HG02798 (cell line): ENCODE measurements at regions not wholly inside any gene's neighbourhood (a gene's known extent, or its start where the extent isn't known, plus 50 kb on each side); places are given as distances from the start of the nearest gene placed in this dataset.
"Not testable (repeated sequence)": the region's sequence is repeated elsewhere in the genome, so short reads cannot be mapped to it uniquely, and the experiment has no call there.

Experiments
- ATAC-seq: cut with Tn5 transposase; IDR thresholded peaks from one replicate; pipeline ENCODE4 v1.9.1; 2021; ENCODE audit warnings: mild to moderate bottlenecking; ENCODE audit not compliant: unreplicated experiment, poor library complexity

DNA sequence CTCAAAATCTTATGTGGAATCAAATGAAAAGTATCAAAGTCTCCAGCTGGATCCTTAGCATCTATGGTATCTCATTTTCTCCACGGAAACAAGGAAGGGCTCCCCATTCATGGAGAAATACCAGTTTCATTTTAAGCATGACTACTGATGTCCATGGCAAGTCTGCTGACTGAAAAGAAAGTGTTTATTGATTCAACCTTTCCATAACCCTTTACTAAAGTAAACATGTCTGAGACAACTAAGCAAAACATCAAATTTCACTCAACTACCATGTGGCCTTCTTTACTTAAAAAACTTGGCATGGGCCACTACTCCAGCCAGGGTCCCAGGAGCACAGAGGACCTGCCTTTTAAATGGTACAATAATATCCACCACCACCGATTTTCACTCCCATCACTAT, 928.0 kb upstream of the SOX9 start:
- no peak for ATAC-seq

DNA sequence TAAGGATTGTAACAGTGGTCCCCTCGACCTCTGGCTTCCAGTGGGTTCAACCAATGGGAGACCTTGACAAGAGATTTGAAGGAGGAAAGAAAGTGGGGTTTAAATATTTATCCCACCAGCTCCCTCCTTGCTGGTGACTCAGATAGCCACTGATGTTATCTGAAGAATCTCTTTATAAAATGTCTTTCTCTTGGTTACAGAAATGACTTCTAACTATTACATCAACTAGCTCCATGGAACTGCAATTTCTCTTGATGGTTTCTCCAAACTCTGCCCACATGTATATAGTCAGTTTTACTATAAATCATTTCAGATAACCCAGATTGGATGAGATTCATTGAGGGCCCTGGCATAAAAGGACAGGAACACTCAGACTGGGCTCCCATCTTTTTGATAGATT, 920.2 kb upstream of the SOX9 start:
- no peak for ATAC-seq

- ATAC-seq = no peak
These were observed 919.2 kb upstream of the SOX9 start for GRCh38 chr17:71201639-71202038.

- ATAC-seq = no peak
These were observed 918.4 kb upstream of the SOX9 start for GRCh38 chr17:71202449-71202848.

DNA sequence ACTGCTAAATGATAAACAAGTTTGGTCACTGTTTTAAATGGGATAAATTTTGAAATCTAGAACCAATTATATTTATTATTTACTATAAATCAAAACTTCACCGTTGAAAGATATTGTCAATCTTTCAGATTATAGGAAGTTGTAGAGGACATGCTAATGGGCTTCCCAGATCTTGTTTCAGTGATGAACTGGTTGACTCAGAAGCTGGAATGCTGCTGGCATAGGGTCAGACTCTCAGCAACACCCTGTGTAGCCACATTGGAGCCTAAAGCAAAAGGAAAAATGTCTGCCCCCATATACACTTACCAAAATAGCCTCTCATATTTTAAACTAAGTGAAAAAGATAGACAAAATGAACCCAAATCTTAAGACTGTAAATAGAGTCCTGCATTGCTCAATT, 916.9 kb upstream of the SOX9 start:
- no peak for ATAC-seq

DNA sequence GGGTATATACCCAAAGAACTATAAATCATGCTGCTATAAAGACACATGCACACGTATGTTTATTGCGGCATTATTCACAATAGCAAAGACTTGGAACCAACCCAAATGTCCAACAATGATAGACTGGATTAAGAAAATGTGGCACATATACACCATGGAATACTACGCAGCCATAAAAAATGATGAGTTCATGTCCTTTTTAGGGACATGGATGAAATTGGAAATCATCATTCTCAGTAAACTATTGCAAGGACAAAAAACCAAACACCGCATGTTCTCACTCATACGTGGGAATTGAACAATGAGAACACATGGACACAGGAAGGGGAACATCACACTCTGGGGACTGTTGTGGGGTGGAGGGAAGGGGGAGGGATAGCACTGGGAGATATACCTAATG, 914.9 kb upstream of the SOX9 start:
- ATAC-seq = not testable (repeated sequence)

- ATAC-seq = no peak
These were observed 912.6 kb upstream of the SOX9 start for GRCh38 chr17:71208111-71208704.

GRCh38 chr17:71213936-71214335, 906.9 kb upstream of the SOX9 start:
- no peak for ATAC-seq

DNA sequence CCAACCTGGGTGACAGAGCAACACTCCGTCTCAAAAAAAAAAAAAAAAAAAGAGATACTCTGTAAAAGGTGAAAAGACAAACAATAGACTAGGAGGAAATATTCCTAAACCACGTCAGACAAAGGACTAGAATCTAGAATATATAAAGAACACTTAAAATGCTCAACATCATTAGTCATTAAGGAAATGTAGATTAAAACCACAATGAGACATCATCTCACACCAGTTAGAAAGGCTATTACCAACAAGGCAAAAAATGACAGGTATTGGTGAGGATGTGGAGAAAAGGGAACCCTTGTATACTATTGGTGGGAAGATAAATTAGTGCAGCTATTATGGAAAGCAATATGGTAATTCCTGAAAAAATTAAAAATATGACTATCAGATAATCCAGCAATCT, 903.1 kb upstream of the SOX9 start:
- ATAC-seq = no peak

GRCh38 chr17:71224824-71225575, 895.8 kb upstream of the SOX9 start:
- ATAC-seq = no peak

DNA sequence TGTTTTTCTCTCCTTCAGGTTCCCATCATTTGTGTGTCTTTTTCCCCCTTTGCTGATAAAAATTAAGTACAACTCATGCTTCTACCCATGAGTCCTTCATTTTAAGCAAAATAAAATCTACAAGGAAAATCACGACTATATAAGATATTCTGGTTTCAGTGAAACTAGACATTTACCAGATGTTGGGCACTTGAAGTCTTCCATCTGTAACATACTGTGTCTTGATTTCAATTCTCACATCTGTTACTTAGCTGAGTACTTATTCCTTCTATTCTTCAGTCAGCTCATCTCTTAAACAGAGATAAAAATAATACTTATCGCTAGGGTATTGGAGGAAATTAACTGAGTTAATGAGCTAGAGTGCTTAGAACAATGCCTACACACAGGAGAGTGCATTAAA, 893.0 kb upstream of the SOX9 start:
- no peak for ATAC-seq

DNA sequence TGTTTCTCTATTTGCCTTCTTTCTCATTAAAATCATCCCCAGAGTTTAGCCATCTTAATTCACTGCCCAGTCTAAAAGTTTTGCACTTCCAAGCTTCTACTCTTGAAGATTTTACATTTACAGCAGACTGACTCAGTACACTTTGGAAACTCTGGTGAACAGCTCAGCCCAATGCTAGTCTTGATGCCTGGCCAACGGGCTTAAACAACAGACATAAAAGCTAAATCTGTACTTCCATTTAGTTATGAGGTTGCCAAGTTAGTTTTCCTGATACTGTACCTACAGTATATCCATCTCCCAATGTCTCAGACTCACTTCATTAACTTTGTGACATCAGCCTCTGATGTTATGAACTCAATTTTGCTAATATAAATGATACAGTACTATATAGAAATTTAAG, 891.8 kb upstream of the SOX9 start:
- no peak for ATAC-seq

GRCh38 chr17:71232801-71233559, 887.8 kb upstream of the SOX9 start:
- ATAC-seq = no peak

GRCh38 chr17:71234349-71234748, 886.5 kb upstream of the SOX9 start:
- no peak for ATAC-seq

DNA sequence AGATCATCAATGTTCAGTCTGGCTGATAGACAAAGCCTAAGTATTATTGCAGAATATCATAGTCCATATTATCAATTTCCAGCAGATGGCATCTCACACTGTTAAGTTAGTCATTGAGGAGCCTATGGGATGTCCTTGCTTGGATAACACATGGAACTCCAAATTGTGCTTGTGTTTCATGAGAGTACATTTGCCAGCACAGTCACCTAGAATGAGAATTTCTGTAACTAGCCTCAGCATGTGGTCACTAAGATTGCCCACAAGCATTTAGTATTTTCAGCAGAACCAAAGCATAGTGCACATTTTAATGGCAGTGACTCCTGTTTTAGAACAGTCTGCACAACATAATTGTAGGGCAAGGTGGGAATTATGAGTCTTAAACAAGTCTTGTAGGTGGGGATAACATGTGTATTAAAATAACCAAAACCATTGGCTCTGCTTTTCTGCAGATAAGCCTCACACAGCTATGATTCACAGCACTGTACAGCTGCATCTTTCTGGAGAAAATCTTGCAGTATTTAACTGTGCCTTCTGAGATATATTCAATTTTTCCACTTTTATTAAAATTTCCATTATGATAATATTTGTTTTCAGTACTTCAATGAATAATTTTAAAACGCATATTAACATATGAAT, 882.8 kb upstream of the SOX9 start:
- no peak for ATAC-seq

DNA sequence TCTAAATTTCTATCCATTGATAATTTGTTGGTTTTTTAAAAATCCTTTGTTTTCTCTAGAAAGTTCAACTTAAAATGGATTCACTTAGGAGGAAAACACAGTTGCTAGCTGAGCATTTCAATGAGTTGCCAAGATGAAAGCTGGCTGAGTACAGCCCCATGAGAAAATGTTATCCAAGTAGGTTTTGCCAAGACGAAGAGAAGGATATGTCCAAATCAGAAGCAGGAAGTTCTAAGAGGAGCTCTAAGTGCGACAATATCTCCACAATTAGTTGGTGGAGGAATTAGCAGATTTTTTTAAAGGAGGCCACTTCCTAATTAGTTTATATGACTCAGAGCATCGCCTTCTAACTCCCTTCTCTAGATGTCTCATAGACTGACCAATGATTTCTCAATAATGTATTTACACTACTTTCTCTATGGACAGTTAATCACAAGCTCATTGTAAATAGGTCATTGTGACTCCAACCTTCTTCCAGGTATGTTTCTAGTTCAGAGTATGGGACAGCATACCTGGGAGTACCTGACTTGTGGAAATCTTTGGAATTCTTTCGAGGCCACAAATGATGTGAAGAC, 873.3 kb upstream of the SOX9 start:
- no peak for ATAC-seq

DNA sequence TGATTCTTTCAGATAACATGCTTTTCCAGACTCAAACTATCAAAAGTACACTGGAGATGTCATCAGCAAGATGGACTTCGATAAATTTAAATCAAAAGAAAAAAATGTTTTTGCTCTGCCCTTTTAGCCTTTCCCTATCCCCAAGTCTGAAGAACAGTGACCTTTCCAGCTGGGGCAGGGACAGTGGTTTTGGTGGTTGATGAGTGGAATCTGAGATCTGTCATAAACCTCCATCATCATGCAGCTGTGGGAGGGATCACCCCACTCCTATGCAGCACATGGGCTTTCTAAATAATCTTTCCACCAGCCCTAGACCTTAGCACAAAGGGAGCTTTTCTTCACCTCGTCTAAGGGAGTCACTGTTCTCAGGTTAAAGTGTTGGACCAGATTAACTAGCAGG, 869.5 kb upstream of the SOX9 start:
- ATAC-seq = no peak

GRCh38 chr17:71251951-71252350, 868.9 kb upstream of the SOX9 start:
- no peak for ATAC-seq

GRCh38 chr17:71252436-71252835, 868.4 kb upstream of the SOX9 start:
- ATAC-seq = no peak

- ATAC-seq = no peak
These were observed 863.7 kb upstream of the SOX9 start for GRCh38 chr17:71257096-71257495.
